ENCODE measurements at regions not wholly inside any gene's neighbourhood (a gene's known extent, or its start where the extent isn't known, plus 50 kb on each side); places are given as distances from the start of the nearest gene placed in this dataset.

DNA sequence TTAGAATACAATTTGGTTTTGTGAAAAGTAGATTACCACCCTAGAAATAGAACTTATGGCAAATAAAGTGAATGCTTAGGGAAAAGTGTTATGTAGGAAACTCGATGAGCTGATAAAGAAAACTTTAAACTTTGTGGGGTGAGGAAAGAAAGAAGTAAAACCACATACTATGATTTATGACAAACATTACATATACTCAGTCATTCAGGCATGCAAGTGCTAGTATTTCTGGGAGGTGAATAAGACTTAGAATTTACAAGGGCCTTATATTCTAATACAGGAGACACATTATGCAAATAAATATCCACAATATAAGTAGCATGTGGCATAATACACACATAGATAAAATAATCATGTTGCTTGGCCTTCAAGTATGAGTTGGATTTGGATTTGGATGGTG is 618.1 kb downstream of the XIRP2 start:
- TF ChIP-seq, protein P1, sequence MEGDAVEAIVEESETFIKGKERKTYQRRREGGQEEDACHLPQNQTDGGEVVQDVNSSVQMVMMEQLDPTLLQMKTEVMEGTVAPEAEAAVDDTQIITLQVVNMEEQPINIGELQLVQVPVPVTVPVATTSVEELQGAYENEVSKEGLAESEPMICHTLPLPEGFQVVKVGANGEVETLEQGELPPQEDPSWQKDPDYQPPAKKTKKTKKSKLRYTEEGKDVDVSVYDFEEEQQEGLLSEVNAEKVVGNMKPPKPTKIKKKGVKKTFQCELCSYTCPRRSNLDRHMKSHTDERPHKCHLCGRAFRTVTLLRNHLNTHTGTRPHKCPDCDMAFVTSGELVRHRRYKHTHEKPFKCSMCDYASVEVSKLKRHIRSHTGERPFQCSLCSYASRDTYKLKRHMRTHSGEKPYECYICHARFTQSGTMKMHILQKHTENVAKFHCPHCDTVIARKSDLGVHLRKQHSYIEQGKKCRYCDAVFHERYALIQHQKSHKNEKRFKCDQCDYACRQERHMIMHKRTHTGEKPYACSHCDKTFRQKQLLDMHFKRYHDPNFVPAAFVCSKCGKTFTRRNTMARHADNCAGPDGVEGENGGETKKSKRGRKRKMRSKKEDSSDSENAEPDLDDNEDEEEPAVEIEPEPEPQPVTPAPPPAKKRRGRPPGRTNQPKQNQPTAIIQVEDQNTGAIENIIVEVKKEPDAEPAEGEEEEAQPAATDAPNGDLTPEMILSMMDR (IDR thresholded peaks at IDR 0.05) = no peak
- no peak for TF ChIP-seq POLR2AphosphoS5 (IDR thresholded peaks at IDR 0.05)
- TF ChIP-seq POLR2A (IDR thresholded peaks at IDR 0.05) = no peak

Data from transverse colon (tissue), 4 donors.